Lung (tissue), 11 donors: ENCODE measurements at regions not wholly inside any gene's neighbourhood (a gene's known extent, or its start where the extent isn't known, plus 50 kb on each side); places are given as distances from the start of the nearest gene placed in this dataset.

Source experiments
- ATAC-seq: fragments of 200-7000 bp; cut with Tn5 transposase; one replicate; pipeline ENCODE4 v1.9.1; 2020; ENCODE audit warnings: moderate number of reproducible peaks; ENCODE audit not compliant: insufficient read depth, low FRiP score
- DNase-seq, 3 donors: peaks; one replicate each; pipeline ENCODE4 v3.0.0-alpha.2; 2013 to 2017
- H3K27ac ChIP-seq, 2 donors: one replicate each; pipeline ENCODE4 v1.5.1; 2013; ENCODE audit warnings: mild to moderate bottlenecking in 2 of 2, moderate library complexity in 2 of 2, control low read depth in 1 of 2, inconsistent platforms in 1 of 2, low read depth in 1 of 2, low read length in 1 of 2
- H3K27me3 ChIP-seq, 3 donors: one replicate each; pipeline ENCODE4 v1.5.1; 2013; ENCODE audit warnings: low read length in 2 of 3; ENCODE audit not compliant: control insufficient read depth in 3 of 3, insufficient read depth in 3 of 3
- H3K36me3 ChIP-seq, 4 donors: one replicate each; pipeline ENCODE4 v1.5.1; 2013; ENCODE audit warnings: low read length in 4 of 4, mild to moderate bottlenecking in 1 of 4, moderate library complexity in 1 of 4; ENCODE audit not compliant: control insufficient read depth in 4 of 4, insufficient read depth in 4 of 4
- H3K4me1 ChIP-seq, 5 donors: one replicate each; pipeline ENCODE4 v1.5.1; 2013; ENCODE audit warnings: low read length in 5 of 5, mild to moderate bottlenecking in 2 of 5, moderate library complexity in 1 of 5; ENCODE audit not compliant: control insufficient read depth in 5 of 5, insufficient read depth in 5 of 5
- H3K4me3 ChIP-seq: one replicate; pipeline ENCODE4 v1.5.1; 2013; ENCODE audit warnings: mild to moderate bottlenecking, control low read depth, moderate library complexity
- H3K9ac ChIP-seq, 2 donors: one replicate each; pipeline ENCODE4 v1.5.1; 2013; ENCODE audit warnings: low read length in 2 of 2, control low read depth in 1 of 2; ENCODE audit not compliant: insufficient read depth in 1 of 2
- H3K9me3 ChIP-seq, 4 donors: one replicate each; pipeline ENCODE4 v1.5.1; 2013; ENCODE audit warnings: low read length in 3 of 4, mild to moderate bottlenecking in 1 of 4, moderate library complexity in 1 of 4; ENCODE audit not compliant: control insufficient read depth in 4 of 4, insufficient read depth in 3 of 4
- CTCF ChIP-seq: IDR thresholded peaks from 2 replicates; pipeline ENCODE4 v1.5.1; 2012; ENCODE audit warnings: mild to moderate bottlenecking; ENCODE audit errors: control extremely low read depth, extremely low read depth
- WGBS, 2 donors: extraction: QIAGEN DNeasy Blood & Tissue Kit; methylation state at CpG; one replicate each; pipeline ENCODE4 v1.1.7; 2013; 5-methylcytosine and 5-hydroxymethylcytosine counted together
- donor health status: control.
- donor health status: control.
- donor health status: Bipolar disorder and iron deficiency.
- donor health status: healthy.
- donor health status: DM: yes; HTN: yes; CAD: no.

GRCh38 chr1:192951691-192952460, 107.3 kb downstream of the UCHL5 start:
- Histone ChIP-seq H3K4me1 (no peaks in the 10 kb centered on the region), H3K27ac (no peak overlapping the region), H3K9ac (no peak overlapping the region), H3K4me3 (no peak overlapping the region), H3K27me3 (no peaks in the 10 kb centered on the region), H3K36me3 (no peaks in the 10 kb centered on the region), H3K9me3 (no peaks in the 10 kb centered on the region)
- DNase-seq: peak in 1 of 3 donors; percentile 14
- WGBS, 2 donors: 71 to 74% methylated on average over 6 of the region's 6 CpGs
- no peak for TF ChIP-seq CTCF
- peak; percentile 47 for ATAC-seq

DNA sequence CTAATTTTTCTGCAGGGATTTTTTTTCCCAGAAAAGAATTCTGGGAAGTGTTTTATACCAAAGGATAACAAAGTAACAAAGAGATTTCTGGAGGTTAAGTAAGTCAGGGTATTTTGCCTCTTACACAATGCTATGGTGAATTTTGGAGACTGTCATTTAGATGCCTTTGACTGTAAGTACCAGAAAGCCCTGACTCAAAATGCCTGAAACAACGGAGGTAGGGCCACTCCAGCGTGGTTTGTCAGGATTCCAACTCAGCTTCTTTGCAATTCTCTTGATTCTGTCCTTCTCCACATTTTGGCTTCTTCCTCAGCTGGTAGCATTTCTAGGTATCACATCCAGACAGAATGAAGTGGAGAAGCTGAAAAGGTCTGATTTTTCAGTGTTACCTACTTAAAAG, 106.5 kb downstream of the UCHL5 start:
- TF ChIP-seq CTCF: no peak
- Histone ChIP-seq H3K9ac (no peak overlapping the region), H3K9me3 (no peaks in the 10 kb centered on the region), H3K36me3 (no peaks in the 10 kb centered on the region), H3K4me1 (no peaks in the 10 kb centered on the region), H3K27ac (no peak overlapping the region), H3K4me3 (no peak overlapping the region), H3K27me3 (no peaks in the 10 kb centered on the region)
- WGBS, 2 donors: 77 to 85% methylated on average over 2 of the region's 2 CpGs
- ATAC-seq (no peak), DNase-seq (no peak)

DNA sequence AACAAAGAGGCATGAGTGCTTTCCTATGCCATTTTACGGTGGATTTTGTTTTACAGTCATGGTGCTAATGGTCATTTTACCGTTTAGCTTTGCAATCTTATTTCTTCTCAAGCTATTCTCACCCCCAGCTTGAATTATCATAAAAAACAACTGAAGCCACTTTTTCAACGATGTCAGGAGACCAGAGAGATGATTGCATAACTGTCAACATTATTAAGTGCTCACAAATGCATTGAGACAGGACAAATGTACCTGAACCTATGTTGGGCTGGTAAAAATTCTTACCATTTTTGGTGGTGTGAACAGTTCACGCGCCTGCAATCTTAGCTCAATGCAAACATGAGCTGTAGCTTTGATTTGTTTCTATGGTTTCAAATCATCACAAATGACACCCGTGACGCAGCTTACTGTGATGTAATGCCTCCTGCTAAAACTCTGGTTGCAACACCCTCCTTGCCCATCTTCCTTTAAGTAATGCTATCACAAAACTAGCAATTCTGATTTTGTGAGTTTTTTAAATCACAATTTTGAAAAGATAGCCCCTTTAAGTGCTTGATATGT, 104.4 kb downstream of the UCHL5 start:
- Histone ChIP-seq H3K4me1 (no peaks in the 10 kb centered on the region), H3K4me3 (no peak overlapping the region), H3K36me3 (no peaks in the 10 kb centered on the region), H3K9ac (no peak overlapping the region), H3K9me3 (no peaks in the 10 kb centered on the region), H3K27me3 (no peaks in the 10 kb centered on the region), H3K27ac (no peak overlapping the region)
- ATAC-seq (no peak), DNase-seq (no peak)
- no peak for TF ChIP-seq CTCF
- WGBS, 2 donors: 63 to 70% methylated on average over 7 of the region's 7 CpGs
